GM12878 (cell line): ENCODE measurements at regions not wholly inside any gene's neighbourhood (a gene's known extent, or its start where the extent isn't known, plus 50 kb on each side); places are given as distances from the start of the nearest gene placed in this dataset.

ENCODE experiments used
- ATAC-seq: fragments of 200-7000 bp; cut with Tn5 transposase; 3 replicates; pipeline ENCODE4 v1.9.1; 2020; ENCODE audit warnings: mild to moderate bottlenecking, moderate library complexity
- BruUV-seq: library from RNA; stranded (reverse); fragments of 400-500 nt; replicated peaks from 2 replicates; lab custom pipeline; 2021; lab: Mats Ljungman, UMichigan
- CTCF ChIA-PET: fragments of 300-600 bp; sonication (Branson Sonifier 250); formaldehyde crosslinking; extraction: SDS; loops from one replicate; lab custom pipeline; 2021; ENCODE audit warnings: inconsistent platforms; lab: Yijun Ruan, JAX
- POLR2A ChIA-PET: fragments of 350-600 bp; formaldehyde crosslinking; extraction: SDS; loops from one replicate; lab custom pipeline; 2021; ENCODE audit warnings: inconsistent platforms; lab: Charles Lee
- RAD21 ChIA-PET: fragments of 300-600 bp; sonication (Branson Sonifier 250); formaldehyde crosslinking; loops from one replicate; lab custom pipeline; 2023; ENCODE audit warnings: antibody characterized with exemption; ENCODE audit not compliant: unreplicated experiment; lab: Charles Lee
- SMC1A ChIA-PET: fragments of 300-600 bp; sonication (Branson Sonifier 250); formaldehyde crosslinking; loops from one replicate; lab custom pipeline; 2023; ENCODE audit not compliant: unreplicated experiment, uncharacterized antibody; lab: Charles Lee
- DNase-seq: peaks from one replicate; pipeline ENCODE4 v3.0.0-alpha.2; 2011; ENCODE audit warnings: low read depth, low spot score
- FAIRE-seq: peaks from 3 replicates; lab custom pipeline; 2011; peaks lifted over from hg19 to GRCh38; lab: Jason Lieb, UNC
- H2AFZ ChIP-seq: 2 replicates; pipeline ENCODE4 v1.6.0; 2011; ENCODE audit warnings: low read depth, low read length, control low read depth; ENCODE audit not compliant: control insufficient read depth
- H3K27ac ChIP-seq: 2 replicates; pipeline ENCODE4 v1.5.1; 2011; ENCODE audit warnings: control low read depth; ENCODE audit not compliant: control insufficient read depth, insufficient read depth
- H3K27me3 ChIP-seq, 2 experiments: replicated peaks in 1 of 2; 2 replicates each; pipeline versions ENCODE4 v1.6.0 to v1.6.1; 2011; ENCODE audit warnings: low read length in 1 of 2; ENCODE audit not compliant: control insufficient read depth in 2 of 2, insufficient read depth in 2 of 2
- H3K36me3 ChIP-seq, 2 experiments: 2 replicates each; pipeline ENCODE4 v1.5.1; 2011; ENCODE audit warnings: low read length in 1 of 2; ENCODE audit not compliant: control insufficient read depth in 2 of 2, insufficient read depth in 2 of 2
- H3K4me1 ChIP-seq: 2 replicates; pipeline ENCODE4 v1.6.1; 2011; ENCODE audit warnings: mild to moderate bottlenecking, low read length, moderate library complexity, mixed read lengths; ENCODE audit not compliant: control insufficient read depth, insufficient read depth
- H3K4me2 ChIP-seq: 2 replicates; pipeline ENCODE4 v1.6.0; 2011; ENCODE audit warnings: control low read depth; ENCODE audit not compliant: control insufficient read depth, insufficient read depth
- H3K4me3 ChIP-seq: fragments of 200-600 bp; sonication (generic); 2 replicates; pipeline ENCODE4 v1.5.1; 2016
- H3K79me2 ChIP-seq: 2 replicates; pipeline ENCODE4 v1.6.0; 2011; ENCODE audit warnings: low read length; ENCODE audit not compliant: control insufficient read depth, insufficient read depth
- H3K9ac ChIP-seq: 2 replicates; pipeline ENCODE4 v1.8.0; 2011; ENCODE audit warnings: low read length, control low read depth, mixed read lengths; ENCODE audit not compliant: control insufficient read depth, insufficient read depth
- H3K9me3 ChIP-seq: replicated peaks from 3 replicates; pipeline ENCODE4 v1.5.1; 2011; ENCODE audit warnings: mild to moderate bottlenecking, low read length; ENCODE audit not compliant: control insufficient read depth, insufficient read depth
- H4K20me1 ChIP-seq: 2 replicates; pipeline ENCODE4 v1.6.0; 2011; ENCODE audit not compliant: control insufficient read depth, insufficient read depth
- FOS ChIP-seq: IDR thresholded peaks from 3 replicates; pipeline ENCODE4 v1.6.1; 2011; ENCODE audit warnings: borderline replicate concordance; ENCODE audit not compliant: insufficient read length; ENCODE audit errors: extremely low read depth
- GATAD2B ChIP-seq: fragments of 450-650 bp; conservative IDR thresholded peaks from 2 replicates; pipeline ENCODE4 v1.6.1; 2017; ENCODE audit warnings: low read depth, mild to moderate bottlenecking, moderate library complexity
- NFIC ChIP-seq: IDR thresholded peaks from 2 replicates; pipeline ENCODE4 v1.6.1; 2012; ENCODE audit warnings: low read depth, mild to moderate bottlenecking, inconsistent platforms, low read length, moderate library complexity
- NR2F1 ChIP-seq: fragments of 450-650 bp; conservative IDR thresholded peaks from 2 replicates; pipeline ENCODE4 v1.6.1; 2017; ENCODE audit warnings: mild to moderate bottlenecking
- STAT1 ChIP-seq: fragments of 450-650 bp; conservative IDR thresholded peaks from 2 replicates; pipeline ENCODE4 v1.6.1; 2014; ENCODE audit warnings: antibody characterized with exemption, mild to moderate bottlenecking
- WGBS: methylation state at CpG from one replicate; pipeline ENCODE4 v1.1.6; 2016; ENCODE audit warnings: low lambda C conversion rate; ENCODE audit not compliant: insufficient replicate concordance, insufficient coverage; ENCODE audit errors: missing lambda C conversion rate; 5-methylcytosine and 5-hydroxymethylcytosine counted together
- in situ Hi-C: fragments of 300-500 bp; cut with MboI; formaldehyde crosslinking; loops from 9 replicates; pipeline ENCODE4 v1.14.3; 2018; ENCODE audit warnings: mixed read lengths
- intact Hi-C: fragments of 100-400 bp; cut with micrococcal nuclease; formaldehyde crosslinking; loops from one replicate; pipeline ENCODE4 v1.14.2; 2022; ENCODE audit not compliant: unreplicated experiment

DNA sequence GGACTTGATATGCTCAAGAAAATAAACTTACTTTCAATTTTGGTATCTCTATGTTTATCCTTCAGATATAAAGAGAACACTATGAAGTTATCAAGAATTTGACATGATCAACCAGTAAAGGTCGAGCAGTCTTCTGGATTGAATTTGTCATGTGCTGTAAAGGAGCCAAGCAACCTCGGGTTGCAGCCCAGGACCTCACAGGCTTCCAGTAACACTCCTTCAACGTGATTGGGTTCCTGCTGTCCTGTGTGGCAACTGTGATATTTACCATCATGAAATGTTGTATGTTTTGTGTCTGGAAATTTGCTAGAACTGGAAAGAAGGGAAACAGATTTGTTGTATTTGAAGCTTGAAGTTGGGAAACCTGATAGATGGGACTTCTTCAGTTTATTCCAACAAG, 52.0 kb upstream of the UGT2B7 start:
- no peaks in the 10 kb centered on the region for H3K36me3 ChIP-seq
- no peaks in the 10 kb centered on the region for H3K79me2 ChIP-seq
- RAD21 ChIA-PET, result interaction anchor here (0.8 to 1.2 kb wide), 2 partner anchors 9 to 126 kb away, joined by 3 to 4 read pairs; no protein-coding TSS in a partner anchor
- WGBS, result 2% methylated on average over 3 of the region's 3 CpGs
- TF ChIP-seq FOS, result no peak
- TF ChIP-seq STAT1, result no peak
- no peak for TF ChIP-seq NFIC
- no peak for TF ChIP-seq NR2F1
- no peak for TF ChIP-seq GATAD2B
- H3K4me2 ChIP-seq, result no peak overlapping the region
- POLR2A ChIA-PET, result interaction anchor here (1.3 kb wide), 1 partner anchor 14 kb away, joined by 3 read pairs; no protein-coding TSS in a partner anchor
- H2AFZ ChIP-seq, result no peak overlapping the region
- ATAC-seq (peak; percentile 55), DNase-seq (no peak), FAIRE-seq (no peak)
- H3K27me3 ChIP-seq, result no peaks in the 10 kb centered on the region
- H3K27ac ChIP-seq, result no peak overlapping the region
- H3K9ac ChIP-seq, result no peak overlapping the region
- H3K4me3 ChIP-seq, result no peak overlapping the region
- H4K20me1 ChIP-seq, result no peaks in the 10 kb centered on the region
- BruUV-seq, result no TSS peak
- SMC1A ChIA-PET, result interaction anchor here (0.6 to 3.6 kb wide), 8 partner anchors 8 to 139 kb away, joined by 3 to 12 read pairs (median 3); no protein-coding TSS in a partner anchor
- H3K9me3 ChIP-seq, result no peaks in the 10 kb centered on the region
- CTCF ChIA-PET, result interaction anchor here (0.9 to 1.5 kb wide), 2 partner anchors 11 to 138 kb away, joined by 3 read pairs; no protein-coding TSS in a partner anchor
- no peaks in the 10 kb centered on the region for H3K4me1 ChIP-seq
- in situ Hi-C loops, result loop anchor here (25.0 kb wide), 1 partner anchor 532 kb away; no protein-coding TSS in a partner anchor
- intact Hi-C loops, result no loop called here
